ENCODE measurements at regions not wholly inside any gene's neighbourhood (a gene's known extent, or its start where the extent isn't known, plus 50 kb on each side); places are given as distances from the start of the nearest gene placed in this dataset.
"Not testable (repeated sequence)": the region's sequence is repeated elsewhere in the genome, so short reads cannot be mapped to it uniquely, and the experiment has no call there.

DNA sequence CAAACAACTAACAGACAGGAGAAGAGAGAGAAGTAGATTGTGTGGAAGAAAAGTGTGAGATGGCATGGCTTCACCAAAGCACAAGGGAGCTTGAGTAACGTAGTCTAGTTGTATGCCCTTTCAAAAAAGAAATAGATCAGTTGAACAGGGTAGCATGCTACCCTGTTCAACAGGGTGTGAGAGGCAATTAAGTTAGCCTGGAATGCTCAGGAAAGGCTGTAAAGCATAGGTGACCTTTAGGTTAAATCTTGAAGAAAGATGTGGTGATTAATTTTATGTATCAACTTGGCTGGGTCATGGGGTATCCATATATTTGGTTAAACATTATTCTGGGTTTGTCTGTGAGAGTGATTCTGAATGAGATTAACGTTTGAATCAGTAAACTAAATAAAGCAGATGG lies 61.8 kb upstream of the ZC3H15 start:
- H3K27ac ChIP-seq: no peak overlapping the region
- DNase-seq (ENCODE audit: low spot score in 2 of 2): no peak
- no peaks in the 10 kb centered on the region for H3K9me3 ChIP-seq
- H3K36me3 ChIP-seq: no peaks in the 10 kb centered on the region
- H3K4me1 ChIP-seq: peaks cover 23% of the 10 kb centered on the region
- H3K4me3 ChIP-seq: no peak overlapping the region
- WGBS: 76% methylated on average over 2 of the region's 2 CpGs
- TF ChIP-seq EP300 (IDR thresholded peaks at IDR 0.05): no peak
- no peak for TF ChIP-seq POLR2A (IDR thresholded peaks at IDR 0.05)
- TF ChIP-seq POLR2AphosphoS5 (IDR thresholded peaks at IDR 0.05): no peak
- TF ChIP-seq, protein P1, sequence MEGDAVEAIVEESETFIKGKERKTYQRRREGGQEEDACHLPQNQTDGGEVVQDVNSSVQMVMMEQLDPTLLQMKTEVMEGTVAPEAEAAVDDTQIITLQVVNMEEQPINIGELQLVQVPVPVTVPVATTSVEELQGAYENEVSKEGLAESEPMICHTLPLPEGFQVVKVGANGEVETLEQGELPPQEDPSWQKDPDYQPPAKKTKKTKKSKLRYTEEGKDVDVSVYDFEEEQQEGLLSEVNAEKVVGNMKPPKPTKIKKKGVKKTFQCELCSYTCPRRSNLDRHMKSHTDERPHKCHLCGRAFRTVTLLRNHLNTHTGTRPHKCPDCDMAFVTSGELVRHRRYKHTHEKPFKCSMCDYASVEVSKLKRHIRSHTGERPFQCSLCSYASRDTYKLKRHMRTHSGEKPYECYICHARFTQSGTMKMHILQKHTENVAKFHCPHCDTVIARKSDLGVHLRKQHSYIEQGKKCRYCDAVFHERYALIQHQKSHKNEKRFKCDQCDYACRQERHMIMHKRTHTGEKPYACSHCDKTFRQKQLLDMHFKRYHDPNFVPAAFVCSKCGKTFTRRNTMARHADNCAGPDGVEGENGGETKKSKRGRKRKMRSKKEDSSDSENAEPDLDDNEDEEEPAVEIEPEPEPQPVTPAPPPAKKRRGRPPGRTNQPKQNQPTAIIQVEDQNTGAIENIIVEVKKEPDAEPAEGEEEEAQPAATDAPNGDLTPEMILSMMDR (IDR thresholded peaks at IDR 0.05): no peak
- no peaks in the 10 kb centered on the region for H3K27me3 ChIP-seq

DNA sequence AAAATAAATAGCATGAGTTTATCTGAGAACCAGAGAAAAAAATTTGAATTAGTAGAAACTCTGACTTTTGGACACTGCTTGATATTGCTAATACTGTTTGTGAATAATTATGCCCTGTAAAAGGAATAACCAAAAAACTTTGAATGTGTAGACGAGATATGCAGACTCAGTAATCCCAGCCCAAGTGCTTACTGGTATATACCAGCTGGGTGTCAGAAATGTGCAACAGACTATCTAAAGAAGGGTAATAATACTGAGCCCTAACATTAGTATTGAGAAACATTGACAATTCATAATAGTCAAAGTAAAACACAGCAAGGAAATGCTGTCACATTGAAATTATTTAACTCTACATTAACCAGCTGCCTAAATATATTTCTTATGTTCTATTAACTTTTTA lies 60.5 kb upstream of the ZC3H15 start:
- no peak overlapping the region for H3K4me3 ChIP-seq
- no peaks in the 10 kb centered on the region for H3K9me3 ChIP-seq
- WGBS: 79% methylated on average over 1 of the region's 1 CpG
- DNase-seq (ENCODE audit: low spot score in 2 of 2): no peak
- no peaks in the 10 kb centered on the region for H3K27me3 ChIP-seq
- H3K27ac ChIP-seq: no peak overlapping the region
- peaks cover 23% of the 10 kb centered on the region for H3K4me1 ChIP-seq
- no peaks in the 10 kb centered on the region for H3K36me3 ChIP-seq
- TF ChIP-seq POLR2AphosphoS5 (IDR thresholded peaks at IDR 0.05): no peak
- TF ChIP-seq, protein P1 (IDR thresholded peaks at IDR 0.05): no peak
- no peak for TF ChIP-seq POLR2A (IDR thresholded peaks at IDR 0.05)
- no peak for TF ChIP-seq EP300 (IDR thresholded peaks at IDR 0.05)

DNA sequence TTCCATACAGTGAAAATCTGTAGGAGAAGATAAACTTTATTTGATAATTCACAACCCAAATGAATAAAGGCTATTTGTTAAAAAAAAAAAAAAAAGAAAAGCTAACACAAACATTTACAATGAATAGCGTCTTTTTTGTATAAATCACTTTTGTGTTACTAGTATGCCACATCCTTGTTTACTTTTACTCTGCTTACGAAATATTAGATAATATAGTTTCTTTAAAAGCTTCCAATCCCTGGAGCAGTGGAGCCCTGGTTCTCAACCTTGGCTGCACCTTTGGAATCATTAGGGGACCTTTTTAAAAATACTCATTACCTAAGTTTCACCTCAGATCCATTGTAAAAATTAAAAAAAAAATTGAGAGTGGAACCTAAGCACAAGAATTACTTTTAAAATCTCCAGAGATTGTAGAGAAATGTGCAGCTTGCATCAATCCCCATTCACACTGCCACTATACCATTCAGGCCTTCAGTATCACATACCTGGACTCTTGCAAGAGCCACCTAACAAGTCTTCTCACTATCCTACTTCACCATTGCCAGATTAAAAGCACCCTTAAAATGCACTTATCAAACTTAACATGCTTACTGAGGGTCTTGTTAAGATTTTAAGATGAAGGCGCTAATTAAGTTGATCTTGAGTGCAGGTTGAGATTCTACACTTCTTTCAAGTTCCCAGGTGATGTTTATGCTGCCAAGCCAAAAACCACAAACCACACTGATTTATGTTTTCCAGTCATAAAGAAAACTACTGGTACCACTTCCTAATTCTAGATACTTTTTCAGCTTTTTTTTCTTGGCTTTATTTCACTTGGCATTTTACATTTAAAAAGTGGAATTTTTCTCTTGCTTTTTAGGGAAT lies 59.7 kb upstream of the ZC3H15 start:
- Histone ChIP-seq H3K36me3 (no peaks in the 10 kb centered on the region), H3K9me3 (no peaks in the 10 kb centered on the region), H3K27ac (no peak overlapping the region), H3K4me1 (peaks cover 23% of the 10 kb centered on the region), H3K4me3 (no peak overlapping the region), H3K27me3 (no peaks in the 10 kb centered on the region)
- TF ChIP-seq EP300 (IDR thresholded peaks at IDR 0.05) (no peak), POLR2AphosphoS5 (IDR thresholded peaks at IDR 0.05) (no peak), POLR2A (IDR thresholded peaks at IDR 0.05) (no peak)
- TF ChIP-seq, protein P1 (IDR thresholded peaks at IDR 0.05): no peak
- DNase-seq (ENCODE audit: low spot score in 2 of 2): no peak
- 75% methylated on average over 3 of the region's 3 CpGs for WGBS

DNA sequence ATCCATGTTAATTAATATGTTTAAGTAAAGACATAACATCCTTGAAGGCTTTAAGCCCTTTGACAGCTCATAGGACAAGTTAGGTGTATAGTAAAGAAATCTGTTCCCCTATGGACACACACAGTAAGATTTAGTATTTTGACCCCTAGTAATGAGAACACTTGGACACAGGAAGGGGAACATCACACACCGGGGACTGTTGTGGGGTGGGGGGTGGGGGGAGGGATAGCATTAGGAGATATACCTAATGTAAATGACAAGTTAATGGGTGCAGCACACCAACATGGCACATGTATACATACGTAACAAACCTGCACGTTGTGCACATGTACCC lies 59.1 kb upstream of the ZC3H15 start:
- H3K36me3 ChIP-seq; H3K27ac ChIP-seq; H3K9me3 ChIP-seq; H3K4me3 ChIP-seq; DNase-seq (ENCODE audit: low spot score in 2 of 2); H3K27me3 ChIP-seq: not testable (repeated sequence)
- peaks cover 19% of the 10 kb centered on the region for H3K4me1 ChIP-seq
- WGBS: 83% methylated on average over 3 of the region's 3 CpGs

DNA sequence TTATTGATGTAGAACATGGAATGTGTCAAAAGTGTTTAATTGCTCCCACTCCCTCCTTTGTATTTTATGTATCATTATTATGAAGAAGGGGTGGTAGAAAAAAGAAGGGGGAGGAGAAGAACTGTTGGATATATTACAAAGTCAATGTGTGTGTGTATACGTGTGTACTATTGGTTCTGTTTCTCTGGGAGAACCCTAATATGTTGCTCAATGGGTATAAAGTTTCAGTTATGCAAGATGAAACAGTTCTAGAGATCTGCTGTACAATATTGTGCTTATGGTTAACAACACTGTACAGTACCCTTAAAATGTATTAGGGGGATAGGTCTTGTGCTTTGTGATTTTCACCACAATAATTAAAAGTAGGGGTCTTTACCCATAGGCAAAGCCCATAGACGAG lies 58.1 kb upstream of the ZC3H15 start:
- TF ChIP-seq POLR2A (IDR thresholded peaks at IDR 0.05) (no peak), EP300 (IDR thresholded peaks at IDR 0.05) (no peak), POLR2AphosphoS5 (IDR thresholded peaks at IDR 0.05) (no peak)
- TF ChIP-seq, protein P1 (IDR thresholded peaks at IDR 0.05): no peak
- H3K36me3 ChIP-seq: no peaks in the 10 kb centered on the region
- 94% methylated on average over 2 of the region's 2 CpGs for WGBS
- no peak overlapping the region for H3K4me3 ChIP-seq
- DNase-seq (ENCODE audit: low spot score in 2 of 2): no peak
- peaks cover 17% of the 10 kb centered on the region for H3K4me1 ChIP-seq
- no peaks in the 10 kb centered on the region for H3K27me3 ChIP-seq
- H3K9me3 ChIP-seq: no peaks in the 10 kb centered on the region
- H3K27ac ChIP-seq: no peak overlapping the region

DNA sequence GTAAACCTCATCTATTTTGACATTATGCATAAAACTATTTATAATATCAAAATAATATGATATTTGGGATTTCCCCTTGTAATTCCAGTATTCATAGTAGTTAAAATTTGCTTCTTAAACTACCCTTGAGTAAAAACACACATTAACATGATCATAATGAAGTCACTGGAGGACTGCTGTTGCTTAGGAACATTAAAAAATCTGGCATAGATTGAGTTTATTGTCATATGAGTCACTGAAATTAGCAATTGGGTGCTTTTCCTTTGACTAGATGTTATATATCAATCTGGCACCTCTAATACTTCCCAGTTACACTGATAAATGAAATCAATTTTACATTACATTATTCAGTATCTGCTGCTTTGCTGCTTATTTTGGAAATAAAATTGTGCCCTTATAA lies 57.0 kb upstream of the ZC3H15 start:
- no peak overlapping the region for H3K4me3 ChIP-seq
- no peak for TF ChIP-seq POLR2AphosphoS5 (IDR thresholded peaks at IDR 0.05)
- no peak for TF ChIP-seq EP300 (IDR thresholded peaks at IDR 0.05)
- TF ChIP-seq POLR2A (IDR thresholded peaks at IDR 0.05): no peak
- TF ChIP-seq, protein P1 (IDR thresholded peaks at IDR 0.05): no peak
- peak overlapping the region; percentile 38 for H3K27ac ChIP-seq
- peaks cover 17% of the 10 kb centered on the region for H3K4me1 ChIP-seq
- H3K9me3 ChIP-seq: no peaks in the 10 kb centered on the region
- DNase-seq (ENCODE audit: low spot score in 2 of 2): no peak
- H3K27me3 ChIP-seq: no peaks in the 10 kb centered on the region
- H3K36me3 ChIP-seq: no peaks in the 10 kb centered on the region
